H1 (cell line): ENCODE measurements at regions not wholly inside any gene's neighbourhood (a gene's known extent, or its start where the extent isn't known, plus 50 kb on each side); places are given as distances from the start of the nearest gene placed in this dataset.

Experiments
- CHD1 ChIP-seq: IDR thresholded peaks from 2 replicates; pipeline ENCODE4 v1.6.1; 2012; ENCODE audit warnings: low read depth, low read length, improper control_type of control experiment
- FOSL1 ChIP-seq: IDR thresholded peaks from 2 replicates; pipeline ENCODE4 v1.6.1; 2011; ENCODE audit warnings: mild to moderate bottlenecking, low read depth, low read length, moderate library complexity; ENCODE audit not compliant: insufficient read depth
- POLR2A ChIP-seq, 2 experiments: IDR thresholded peaks; 1 replicate in 1 of 2; 2 replicates in 1 of 2; pipeline ENCODE4 v1.6.1; 2011; ENCODE audit warnings: low read depth in 2 of 2, low read length in 2 of 2, mild to moderate bottlenecking in 2 of 2; ENCODE audit errors: control extremely low read depth in 1 of 2
- RBBP5 ChIP-seq: IDR thresholded peaks from 2 replicates; pipeline ENCODE4 v1.7.1; 2012; ENCODE audit warnings: low read depth, mild to moderate bottlenecking, inconsistent platforms, low read length, moderate library complexity, borderline replicate concordance
- RXRA ChIP-seq: IDR thresholded peaks from 2 replicates; pipeline ENCODE4 v1.6.1; 2011; ENCODE audit warnings: low read depth, mild to moderate bottlenecking, low read length, moderate library complexity; ENCODE audit not compliant: insufficient read depth
- SUZ12 ChIP-seq: fragments of 200-600 bp; sonication (generic); IDR thresholded peaks from 2 replicates; pipeline ENCODE4 v1.6.1; 2012; ENCODE audit warnings: mild to moderate bottlenecking, inconsistent platforms, low read length, moderate library complexity, mixed read lengths

- TF ChIP-seq SUZ12: no peak
- TF ChIP-seq FOSL1: no peak
- TF ChIP-seq RBBP5: no peak
- no peak for TF ChIP-seq RXRA
- TF ChIP-seq CHD1: no peak
- no peak for TF ChIP-seq POLR2A (IDR thresholded peaks at IDR 0.05; ENCODE audit: control extremely low read depth in 1 of 2, low read depth in 2 of 2, low read length in 2 of 2)
Observed at GRCh38 chr3:109851854-109852253, 514.5 kb upstream of the DPPA4 start (continued).
